GM12864 (cell line): ENCODE measurements at regions not wholly inside any gene's neighbourhood (a gene's known extent, or its start where the extent isn't known, plus 50 kb on each side); places are given as distances from the start of the nearest gene placed in this dataset.

ENCODE experiments used
- DNase-seq: peaks from one replicate; pipeline ENCODE4 v3.0.0-alpha.2; 2011; ENCODE audit warnings: low read depth
- H3K4me3 ChIP-seq: 2 replicates; pipeline ENCODE4 v1.5.1; 2011; ENCODE audit warnings: mild to moderate bottlenecking, low read depth, low read length, control low read depth
- TF ChIP-seq, protein P1 (sequence below): IDR thresholded peaks from 2 replicates; pipeline ENCODE4 v1.5.1; 2011; ENCODE audit warnings: low read depth, mild to moderate bottlenecking, moderate library complexity, low read length, control low read depth, inconsistent platforms; ENCODE audit errors: missing control alignments

GRCh38 chr19:30172613-30173242 lies 199.5 kb upstream of the ZNF536 start:
- TF ChIP-seq, protein P1, sequence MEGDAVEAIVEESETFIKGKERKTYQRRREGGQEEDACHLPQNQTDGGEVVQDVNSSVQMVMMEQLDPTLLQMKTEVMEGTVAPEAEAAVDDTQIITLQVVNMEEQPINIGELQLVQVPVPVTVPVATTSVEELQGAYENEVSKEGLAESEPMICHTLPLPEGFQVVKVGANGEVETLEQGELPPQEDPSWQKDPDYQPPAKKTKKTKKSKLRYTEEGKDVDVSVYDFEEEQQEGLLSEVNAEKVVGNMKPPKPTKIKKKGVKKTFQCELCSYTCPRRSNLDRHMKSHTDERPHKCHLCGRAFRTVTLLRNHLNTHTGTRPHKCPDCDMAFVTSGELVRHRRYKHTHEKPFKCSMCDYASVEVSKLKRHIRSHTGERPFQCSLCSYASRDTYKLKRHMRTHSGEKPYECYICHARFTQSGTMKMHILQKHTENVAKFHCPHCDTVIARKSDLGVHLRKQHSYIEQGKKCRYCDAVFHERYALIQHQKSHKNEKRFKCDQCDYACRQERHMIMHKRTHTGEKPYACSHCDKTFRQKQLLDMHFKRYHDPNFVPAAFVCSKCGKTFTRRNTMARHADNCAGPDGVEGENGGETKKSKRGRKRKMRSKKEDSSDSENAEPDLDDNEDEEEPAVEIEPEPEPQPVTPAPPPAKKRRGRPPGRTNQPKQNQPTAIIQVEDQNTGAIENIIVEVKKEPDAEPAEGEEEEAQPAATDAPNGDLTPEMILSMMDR = no peak
- no peak for DNase-seq

DNA sequence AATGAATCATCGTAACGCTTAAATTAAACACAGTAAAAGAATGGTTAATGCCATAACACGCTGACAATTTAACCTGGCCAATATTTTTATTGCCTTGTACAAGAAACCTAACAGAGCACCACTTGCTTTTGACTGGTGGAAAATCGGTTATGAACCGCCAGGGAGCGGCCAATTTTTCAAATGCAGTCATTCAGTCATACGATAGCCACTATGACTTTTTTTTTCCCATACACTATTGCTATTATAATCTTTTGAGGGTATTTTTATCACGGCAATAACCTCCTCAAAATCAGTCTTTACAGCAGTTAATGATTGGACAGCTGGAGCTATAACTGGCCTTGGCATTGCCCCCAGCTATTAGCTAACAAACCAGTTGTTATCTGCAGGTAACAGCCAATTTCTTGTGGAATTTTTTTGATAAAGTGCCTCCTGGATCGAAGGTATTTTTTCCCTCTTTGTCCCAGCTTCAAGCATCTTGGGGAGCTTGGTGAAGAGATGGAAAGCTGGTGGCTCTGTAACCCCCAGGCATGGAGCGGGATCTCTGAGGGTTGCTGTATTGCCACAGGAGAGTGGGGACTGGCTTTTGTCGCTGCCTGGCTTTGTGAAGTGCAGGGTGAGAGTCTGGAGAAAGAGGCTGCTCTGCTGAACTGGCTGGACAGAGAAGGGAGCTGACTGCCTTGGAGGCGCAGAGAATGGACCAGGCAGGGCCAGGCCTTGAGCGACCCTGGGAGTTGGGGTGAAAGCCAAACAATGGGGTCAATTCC lies 198.4 kb upstream of the ZNF536 start:
- H3K4me3 ChIP-seq = no peak overlapping the region
- TF ChIP-seq, protein P1 = no peak
- DNase-seq = no peak

More at GRCh38 chr19:30172613-30173242, 199.5 kb upstream of the ZNF536 start:
- H3K4me3 ChIP-seq = no peak overlapping the region

GRCh38 chr19:30174357-30174645 lies 197.9 kb upstream of the ZNF536 start:
- H3K4me3 ChIP-seq = no peak overlapping the region
- DNase-seq = no peak
- TF ChIP-seq, protein P1 = no peak

DNA sequence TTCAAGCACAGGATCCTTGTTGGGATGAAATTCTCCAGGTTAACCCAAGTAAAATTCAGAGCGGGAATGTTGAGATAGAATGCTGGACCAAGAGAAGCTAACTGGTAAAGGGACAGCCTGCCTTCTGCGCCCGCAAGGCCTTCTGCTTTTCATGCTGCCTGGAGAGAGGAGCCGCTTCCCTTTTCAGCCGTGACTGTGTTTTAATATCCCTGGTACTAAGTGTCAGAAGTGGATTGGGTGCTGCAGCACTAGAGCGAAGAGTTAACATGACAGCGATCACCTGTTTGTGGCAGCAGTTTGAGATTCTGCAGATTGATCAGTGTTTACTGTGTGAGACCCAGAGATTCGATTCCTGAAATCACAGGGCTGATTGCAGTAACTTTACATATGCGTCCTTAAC lies 197.4 kb upstream of the ZNF536 start:
- no peak overlapping the region for H3K4me3 ChIP-seq
- DNase-seq = no peak
- TF ChIP-seq, protein P1 = no peak

- DNase-seq = no peak
- TF ChIP-seq, protein P1 = no peak
- no peak overlapping the region for H3K4me3 ChIP-seq
Measured at GRCh38 chr19:30175987-30176386, 196.2 kb upstream of the ZNF536 start.

- no peak overlapping the region for H3K4me3 ChIP-seq
- TF ChIP-seq, protein P1 = no peak
- DNase-seq = no peak
Measured at GRCh38 chr19:30178721-30179402, 193.3 kb upstream of the ZNF536 start.
